Natural killer cell (primary cell): ENCODE measurements at regions not wholly inside any gene's neighbourhood (a gene's known extent, or its start where the extent isn't known, plus 50 kb on each side); places are given as distances from the start of the nearest gene placed in this dataset.
"Not testable (repeated sequence)": the region's sequence is repeated elsewhere in the genome, so short reads cannot be mapped to it uniquely, and the experiment has no call there.

Experiments
- ATAC-seq, 3 donors: fragments of 150-1000 bp in 2 of 3; fragments of 200-7000 bp in 1 of 3; cut with Tn5 transposase; 1 replicate in 1 of 3; 2 replicates in 2 of 3; pipeline ENCODE4 v1.10.0; 2021; ENCODE audit warnings: mild to moderate bottlenecking in 2 of 3, moderate library complexity in 2 of 3
- DNase-seq, 2 donors: peaks; one replicate each; pipeline versions ENCODE4 v3.0.0 to v3.0.0-alpha.2; 2013 to 2021; ENCODE audit warnings: mixed read lengths in 1 of 2
- H3K27ac ChIP-seq: one replicate; pipeline ENCODE4 v1.5.1; 2013; ENCODE audit warnings: mild to moderate bottlenecking, low read length
- H3K27me3 ChIP-seq: one replicate; pipeline ENCODE4 v1.6.1; 2013; ENCODE audit warnings: low read length; ENCODE audit not compliant: control insufficient read depth, insufficient read depth
- H3K36me3 ChIP-seq: one replicate; pipeline ENCODE4 v1.6.1; 2013; ENCODE audit warnings: low read length; ENCODE audit not compliant: control insufficient read depth, insufficient read depth
- H3K4me1 ChIP-seq: one replicate; pipeline ENCODE4 v1.6.1; 2013; ENCODE audit warnings: low read length; ENCODE audit not compliant: control insufficient read depth, insufficient read depth
- H3K4me3 ChIP-seq: one replicate; pipeline ENCODE4 v1.5.1; 2013; ENCODE audit warnings: low read length
- H3K9me3 ChIP-seq: one replicate; pipeline ENCODE4 v1.6.1; 2013; ENCODE audit warnings: low read length; ENCODE audit not compliant: control insufficient read depth, insufficient read depth
- H3K27ac Mint-ChIP-seq, 2 donors: one replicate each; pipeline ENCODE4 v1.8.0; 2022; ENCODE audit warnings: mild to moderate bottlenecking in 2 of 2, mixed read lengths in 2 of 2, moderate library complexity in 1 of 2
- H3K27me3 Mint-ChIP-seq, 2 donors: one replicate each; pipeline ENCODE4 v1.8.0; 2022; ENCODE audit warnings: low read depth in 2 of 2, mixed read lengths in 2 of 2
- H3K36me3 Mint-ChIP-seq: one replicate; pipeline ENCODE4 v1.8.0; 2022; ENCODE audit warnings: mixed read lengths
- H3K4me1 Mint-ChIP-seq, 2 donors: one replicate each; pipeline ENCODE4 v1.8.0; 2022; ENCODE audit warnings: mixed read lengths in 2 of 2
- H3K4me3 Mint-ChIP-seq: one replicate; pipeline ENCODE4 v1.8.0; 2022; ENCODE audit warnings: mild to moderate bottlenecking, moderate library complexity, mixed read lengths
- H3K9me3 Mint-ChIP-seq, 2 donors: one replicate each; pipeline ENCODE4 v1.8.0; 2022; ENCODE audit warnings: mixed read lengths in 2 of 2
- WGBS: methylation state at CpG from one replicate; pipeline ENCODE4 v1.1.7; 2013; ENCODE audit warnings: missing lambda C conversion rate; ENCODE audit not compliant: insufficient coverage; 5-methylcytosine and 5-hydroxymethylcytosine counted together
- intact Hi-C: fragments of 100-400 bp; cut with micrococcal nuclease; formaldehyde crosslinking; loops from one replicate; pipeline ENCODE4 v1.14.2; 2022
- TF ChIP-seq, protein P1 (sequence below): fragments of 200-600 bp; IDR thresholded peaks from one replicate; pipeline ENCODE4 v1.8.0; 2022; ENCODE audit warnings: antibody characterized with exemption

DNA sequence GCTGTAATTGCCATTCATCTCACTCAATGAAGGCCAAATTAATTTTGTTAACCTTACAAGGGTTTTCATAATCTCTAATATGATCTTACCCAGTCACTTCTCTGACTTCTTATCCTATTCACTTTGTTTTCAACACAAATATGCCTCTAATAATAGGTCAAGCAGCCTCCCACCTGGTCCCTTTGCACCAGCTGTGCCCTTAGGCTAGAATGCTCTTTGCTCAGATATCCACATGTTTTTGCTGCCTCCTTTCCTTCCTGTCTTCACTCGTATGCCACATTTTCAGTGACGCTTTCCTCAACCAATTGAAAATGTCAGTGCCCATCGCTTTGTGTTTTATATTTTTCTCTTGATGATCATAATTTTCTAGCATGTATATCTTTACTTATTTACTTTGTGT is 106.4 kb upstream of the SYT10 start:
- Histone ChIP-seq H3K4me1 (no peaks in the 10 kb centered on the region), H3K36me3 (no peaks in the 10 kb centered on the region), H3K27ac (no peak overlapping the region), H3K9me3 (no peaks in the 10 kb centered on the region), H3K4me3 (no peak overlapping the region), H3K27me3 (no peaks in the 10 kb centered on the region)
- no peaks in the 10 kb centered on the region for H3K36me3 Mint-ChIP-seq
- H3K27me3 Mint-ChIP-seq: no peaks in the 10 kb centered on the region
- intact Hi-C loops: no loop called here
- H3K9me3 Mint-ChIP-seq: peaks cover 14 to 18% of the 10 kb centered on the region in 2 donors
- H3K4me3 Mint-ChIP-seq: no peak overlapping the region
- no peak overlapping the region for H3K27ac Mint-ChIP-seq
- TF ChIP-seq, protein P1, sequence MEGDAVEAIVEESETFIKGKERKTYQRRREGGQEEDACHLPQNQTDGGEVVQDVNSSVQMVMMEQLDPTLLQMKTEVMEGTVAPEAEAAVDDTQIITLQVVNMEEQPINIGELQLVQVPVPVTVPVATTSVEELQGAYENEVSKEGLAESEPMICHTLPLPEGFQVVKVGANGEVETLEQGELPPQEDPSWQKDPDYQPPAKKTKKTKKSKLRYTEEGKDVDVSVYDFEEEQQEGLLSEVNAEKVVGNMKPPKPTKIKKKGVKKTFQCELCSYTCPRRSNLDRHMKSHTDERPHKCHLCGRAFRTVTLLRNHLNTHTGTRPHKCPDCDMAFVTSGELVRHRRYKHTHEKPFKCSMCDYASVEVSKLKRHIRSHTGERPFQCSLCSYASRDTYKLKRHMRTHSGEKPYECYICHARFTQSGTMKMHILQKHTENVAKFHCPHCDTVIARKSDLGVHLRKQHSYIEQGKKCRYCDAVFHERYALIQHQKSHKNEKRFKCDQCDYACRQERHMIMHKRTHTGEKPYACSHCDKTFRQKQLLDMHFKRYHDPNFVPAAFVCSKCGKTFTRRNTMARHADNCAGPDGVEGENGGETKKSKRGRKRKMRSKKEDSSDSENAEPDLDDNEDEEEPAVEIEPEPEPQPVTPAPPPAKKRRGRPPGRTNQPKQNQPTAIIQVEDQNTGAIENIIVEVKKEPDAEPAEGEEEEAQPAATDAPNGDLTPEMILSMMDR: no peak
- no peak for ATAC-seq
- no peaks in the 10 kb centered on the region for H3K4me1 Mint-ChIP-seq
- 95% methylated on average over 2 of the region's 3 CpGs for WGBS
- no peak for DNase-seq

DNA sequence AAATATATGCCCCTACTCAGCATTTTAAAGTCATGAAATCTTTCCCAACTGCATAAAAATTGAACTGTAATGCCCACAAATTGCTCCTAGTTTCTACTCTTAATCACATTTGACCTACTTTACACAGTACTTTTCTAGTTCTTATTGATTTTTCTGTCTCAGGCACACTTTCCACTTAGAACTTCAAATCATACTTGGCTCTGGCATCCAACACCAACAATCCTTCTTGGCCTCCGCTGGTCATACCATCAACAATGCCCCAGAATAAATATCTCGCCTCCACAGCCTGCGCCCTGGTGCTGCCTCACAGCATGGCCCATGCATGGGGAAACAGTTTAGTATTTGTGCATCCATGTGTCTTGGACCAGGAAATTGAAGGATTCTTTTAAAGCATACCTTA is 107.5 kb upstream of the SYT10 start:
- H3K4me3 ChIP-seq: no peak overlapping the region
- ATAC-seq (no peak), DNase-seq (no peak)
- no peaks in the 10 kb centered on the region for H3K36me3 Mint-ChIP-seq
- H3K27ac ChIP-seq: no peak overlapping the region
- no peaks in the 10 kb centered on the region for H3K4me1 ChIP-seq
- H3K27ac Mint-ChIP-seq: no peak overlapping the region
- WGBS: 97% methylated on average over 3 of the region's 3 CpGs
- intact Hi-C loops: no loop called here
- H3K4me3 Mint-ChIP-seq: no peak overlapping the region
- H3K9me3 ChIP-seq: no peaks in the 10 kb centered on the region
- no peaks in the 10 kb centered on the region for H3K27me3 ChIP-seq
- TF ChIP-seq, protein P1: no peak
- H3K4me1 Mint-ChIP-seq: no peaks in the 10 kb centered on the region
- H3K36me3 ChIP-seq: no peaks in the 10 kb centered on the region
- peaks cover 13 to 15% of the 10 kb centered on the region in 2 donors for H3K9me3 Mint-ChIP-seq
- no peaks in the 10 kb centered on the region for H3K27me3 Mint-ChIP-seq

DNA sequence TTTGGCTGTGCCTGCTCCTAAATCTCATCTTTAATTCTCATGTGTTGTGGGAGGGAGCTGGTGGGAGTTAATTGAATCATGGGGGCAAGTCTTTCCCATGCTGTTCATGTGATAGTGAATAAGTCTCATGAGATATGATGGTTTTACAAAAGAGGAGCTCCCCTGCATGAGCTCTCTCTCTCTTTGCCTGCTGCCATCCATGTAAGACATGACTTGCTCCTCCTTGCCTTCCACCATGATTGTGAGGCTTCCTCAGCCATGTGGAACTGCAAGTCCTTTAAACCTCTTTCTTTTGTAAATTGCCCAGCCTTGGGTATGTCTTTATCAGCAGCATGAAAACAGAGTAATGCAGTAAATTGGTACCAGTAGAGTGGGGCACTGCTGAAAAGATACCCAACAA is 110.6 kb upstream of the SYT10 start:
- H3K27me3 ChIP-seq, H3K4me1 ChIP-seq, H3K36me3 ChIP-seq, H3K36me3 Mint-ChIP-seq, H3K4me3 ChIP-seq, H3K27me3 Mint-ChIP-seq, H3K27ac Mint-ChIP-seq, H3K4me3 Mint-ChIP-seq, H3K9me3 ChIP-seq, ATAC-seq, H3K27ac ChIP-seq, DNase-seq, H3K4me1 Mint-ChIP-seq, intact Hi-C loops: not testable (repeated sequence)
- H3K9me3 Mint-ChIP-seq: peaks cover 11 to 16% of the 10 kb centered on the region in 2 donors

DNA sequence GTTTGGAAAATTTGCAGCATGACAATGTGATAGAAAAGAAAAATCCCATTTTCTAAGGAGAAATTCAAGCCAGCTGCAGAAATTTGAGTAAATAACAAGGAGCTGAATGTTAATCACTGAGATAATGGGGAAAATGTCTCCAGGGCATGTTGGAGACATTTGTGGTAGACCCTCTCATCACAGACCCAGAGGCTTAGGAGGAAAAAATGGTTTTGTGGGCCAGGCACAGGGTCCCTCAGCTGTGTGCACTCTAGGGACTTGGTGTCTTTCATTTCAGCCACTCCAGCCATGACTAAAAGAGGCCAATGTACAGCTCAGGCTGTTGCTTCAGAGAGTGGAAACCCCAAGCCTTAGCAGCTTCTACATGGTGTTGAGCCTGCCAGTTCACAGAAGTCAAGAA is 111.4 kb upstream of the SYT10 start:
- no peak overlapping the region for H3K27ac Mint-ChIP-seq

More for the DNA sequence above, 111.4 kb upstream of the SYT10 start:
- ATAC-seq (no peak), DNase-seq (no peak)
- TF ChIP-seq, protein P1: no peak
- no peaks in the 10 kb centered on the region for H3K9me3 ChIP-seq
- Mint-ChIP-seq H3K9me3 (peaks cover 12 to 15% of the 10 kb centered on the region in 2 donors), H3K27me3 (no peaks in the 10 kb centered on the region), H3K4me3 (no peak overlapping the region), H3K4me1 (no peaks in the 10 kb centered on the region), H3K36me3 (no peaks in the 10 kb centered on the region)
- H3K27me3 ChIP-seq: no peaks in the 10 kb centered on the region
- H3K27ac ChIP-seq: no peak overlapping the region
- H3K36me3 ChIP-seq: no peaks in the 10 kb centered on the region
- intact Hi-C loops: no loop called here
- no peak overlapping the region for H3K4me3 ChIP-seq
- H3K4me1 ChIP-seq: no peaks in the 10 kb centered on the region
